RPMI7951 (cell line): ENCODE measurements at regions not wholly inside any gene's neighbourhood (a gene's known extent, or its start where the extent isn't known, plus 50 kb on each side); places are given as distances from the start of the nearest gene placed in this dataset.

Source experiments
- DNase-seq: peaks from one replicate; pipeline ENCODE4 v3.0.0-alpha.2; 2012; ENCODE audit warnings: low read depth

DNA sequence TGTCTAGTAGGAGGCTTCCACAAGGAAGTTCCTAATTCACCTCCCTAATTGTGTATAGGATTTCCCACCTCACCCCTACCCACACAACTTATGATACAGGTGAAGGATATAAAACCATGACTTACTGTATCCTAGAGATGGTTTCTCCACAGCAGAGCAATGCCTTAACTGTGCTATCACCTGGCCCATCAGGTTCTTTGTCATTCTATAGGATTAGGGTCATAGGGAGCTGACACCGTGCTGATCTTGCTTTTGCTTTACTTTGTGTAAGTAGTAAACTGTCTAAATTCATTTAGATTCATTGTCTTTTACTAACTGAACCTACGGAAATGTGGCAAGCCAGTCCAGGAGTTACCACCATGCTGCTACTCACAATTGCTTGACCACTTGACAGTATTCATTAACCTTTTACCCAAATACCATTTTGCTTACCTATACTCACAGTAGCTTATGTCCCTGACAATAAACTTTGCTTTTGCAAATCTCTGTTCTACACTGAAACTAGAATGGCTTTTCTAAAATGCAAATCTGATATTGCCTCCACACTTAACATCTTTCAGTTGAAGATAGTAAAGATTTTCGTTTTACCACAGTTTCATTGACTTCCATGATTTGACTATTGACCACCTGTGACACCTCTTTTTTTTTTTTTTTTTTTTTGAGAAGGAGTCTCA, 147.6 kb downstream of the IFI44 start:
- no peak for DNase-seq

GRCh38 chr1:78799926-78800325, 150.3 kb downstream of the IFI44 start:
- no peak for DNase-seq

DNA sequence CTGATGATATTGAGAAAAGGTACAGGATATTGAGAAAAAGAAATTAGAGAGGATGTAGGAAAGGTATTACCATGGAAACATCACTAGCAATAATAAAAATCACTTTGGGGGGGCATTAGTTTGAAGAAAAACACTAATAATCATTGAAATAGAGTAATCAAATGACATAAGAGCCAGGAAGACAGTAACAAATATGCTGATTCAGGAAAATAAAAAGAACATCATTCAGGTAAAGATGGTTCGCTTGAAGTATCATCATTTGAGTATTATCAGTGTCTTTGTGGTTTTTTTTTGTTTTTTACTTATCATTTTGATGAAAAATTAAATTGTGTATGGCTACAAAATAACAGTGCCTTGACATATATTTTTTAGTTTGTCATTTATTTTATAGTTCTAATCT, 164.5 kb downstream of the IFI44 start:
- no peak for DNase-seq

GRCh38 chr1:78825561-78825960, 175.9 kb downstream of the IFI44 start:
- DNase-seq, result no peak

DNA sequence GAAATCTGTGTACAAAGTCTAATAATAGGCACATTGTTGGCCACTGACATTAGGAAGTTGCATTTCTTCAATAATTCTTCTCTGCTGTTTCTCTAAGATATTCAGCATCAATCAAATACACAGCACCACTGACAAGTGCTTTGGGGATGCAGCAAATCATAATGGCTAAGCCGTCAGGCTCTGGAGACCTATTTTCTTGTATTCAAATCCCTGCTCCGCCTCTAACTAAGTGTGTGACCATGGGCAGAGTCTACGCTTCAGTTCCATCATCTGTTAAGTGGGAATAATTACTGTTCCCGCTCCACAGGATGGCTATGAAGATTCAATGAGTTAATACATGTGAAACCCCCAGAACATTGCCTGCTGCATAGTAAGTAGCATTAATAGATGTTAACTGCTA, 176.9 kb downstream of the ADGRL4 start:
- no peak for DNase-seq

DNA sequence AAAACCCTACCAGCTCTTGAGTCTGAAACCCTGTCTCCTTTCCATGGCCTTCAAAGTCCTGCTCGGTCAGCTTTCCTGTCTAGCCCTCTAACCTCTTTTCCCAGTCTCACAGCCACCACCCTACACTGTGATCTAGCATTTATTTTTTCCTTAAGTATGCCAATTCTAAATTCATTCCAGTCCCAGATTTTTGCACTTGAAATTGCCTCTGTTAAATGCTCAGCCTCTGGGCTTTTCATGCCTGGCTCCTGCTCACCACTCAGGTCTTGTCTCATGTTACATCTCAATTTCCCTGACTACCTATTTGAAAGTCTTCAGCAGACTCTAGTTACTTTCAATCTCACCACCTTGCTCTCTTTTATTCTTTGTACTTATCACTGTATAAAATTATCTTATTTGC, 176.2 kb downstream of the ADGRL4 start:
- DNase-seq, result peak; percentile 4

DNA sequence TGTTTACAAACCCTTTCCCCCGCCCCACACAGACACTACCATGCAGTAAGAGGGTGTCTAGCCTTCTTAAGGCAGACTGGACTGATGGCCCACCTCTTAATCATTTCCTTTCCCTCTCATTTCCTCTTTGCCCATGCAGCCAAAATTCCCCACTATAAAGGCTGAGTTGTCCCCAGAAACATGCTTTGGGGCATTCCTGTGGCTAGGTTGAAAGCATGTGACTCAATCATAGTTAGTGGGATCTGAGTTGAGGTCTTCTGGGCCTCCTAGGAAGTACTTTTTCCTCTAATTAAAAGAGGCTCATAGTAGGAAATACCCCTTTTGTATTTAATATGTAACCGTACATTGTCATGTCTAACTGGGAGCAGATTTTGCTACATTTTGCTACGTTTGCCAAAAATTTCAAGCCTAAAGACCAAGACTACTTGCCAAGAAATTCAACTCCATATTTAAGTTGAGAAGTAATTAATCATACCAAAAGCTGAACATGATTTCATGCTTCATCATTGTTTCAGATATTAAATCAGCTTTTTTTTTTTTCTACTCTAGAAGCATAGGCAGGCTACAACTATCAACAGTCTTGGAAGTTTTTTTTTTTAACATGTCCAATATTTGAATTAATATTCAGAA, 174.7 kb downstream of the ADGRL4 start:
- DNase-seq, result peak; percentile 96

DNA sequence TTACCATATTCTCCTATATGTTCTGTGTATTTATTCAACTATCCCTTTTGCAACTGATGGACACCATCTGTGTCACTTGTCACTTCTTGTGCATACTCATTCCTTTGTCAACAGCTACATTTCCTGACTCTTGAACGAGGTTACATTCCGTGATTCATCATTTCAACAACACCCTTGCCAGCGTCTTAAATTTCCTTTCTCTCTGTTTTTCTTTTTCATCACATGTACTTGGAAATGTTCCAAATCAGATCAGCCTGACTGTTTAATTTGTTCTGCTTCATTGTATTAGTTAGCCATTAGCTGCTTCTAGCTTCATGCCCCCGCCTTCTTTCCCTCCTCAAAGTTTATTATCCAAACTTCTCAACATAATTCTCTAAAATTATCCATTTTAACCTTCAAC, 173.0 kb downstream of the ADGRL4 start:
- DNase-seq, result peak; percentile 93

- DNase-seq, result peak; percentile 13
Observed at GRCh38 chr1:78834201-78834741, 172.3 kb downstream of the ADGRL4 start.

- peak; percentile 53 for DNase-seq
Observed at GRCh38 chr1:78836726-78837125, 169.8 kb downstream of the ADGRL4 start.

DNA sequence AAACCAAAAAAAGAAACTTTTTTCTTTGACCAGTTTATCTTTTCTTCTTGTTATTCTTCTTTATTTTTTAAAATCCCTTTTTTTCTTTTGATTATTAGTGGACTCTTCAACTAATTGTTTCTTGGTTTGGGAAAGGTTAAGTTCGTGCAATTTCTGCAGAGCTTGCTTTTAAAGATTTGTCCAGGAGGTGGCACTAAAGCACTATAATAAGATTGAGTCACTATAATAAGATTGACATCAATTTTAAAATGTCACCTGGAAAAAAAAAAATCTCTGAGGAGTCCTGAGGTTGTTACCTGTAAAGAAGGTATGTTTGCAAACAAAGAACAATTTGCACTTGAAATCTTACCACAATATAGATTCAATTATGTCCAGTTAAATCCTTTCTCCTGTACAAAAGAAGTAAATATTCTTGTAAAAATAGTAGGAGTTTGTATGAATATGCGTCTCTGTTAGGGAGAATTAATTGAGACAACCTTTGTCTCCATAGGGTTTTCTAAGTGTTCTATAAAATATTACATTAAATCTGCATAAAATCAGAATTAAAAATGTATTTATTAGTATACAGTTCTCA, 166.7 kb downstream of the ADGRL4 start:
- peak; percentile 47 for DNase-seq
